ENCODE measurements at regions not wholly inside any gene's neighbourhood (a gene's known extent, or its start where the extent isn't known, plus 50 kb on each side); places are given as distances from the start of the nearest gene placed in this dataset.
"Not testable (repeated sequence)": the region's sequence is repeated elsewhere in the genome, so short reads cannot be mapped to it uniquely, and the experiment has no call there.

GRCh38 chr3:163552659-163552966, 1525.7 kb downstream of the SI start:
- no peak for TF ChIP-seq ZFX (IDR thresholded peaks at IDR 0.05; ENCODE audit: borderline replicate concordance)
- no peak for TF ChIP-seq CTCF (IDR thresholded peaks at IDR 0.05)
- H3K27ac ChIP-seq: no peak overlapping the region

- H3K27ac ChIP-seq: not testable (repeated sequence)
These were observed 1526.2 kb downstream of the SI start for GRCh38 chr3:163551915-163552658.

GRCh38 chr3:163548015-163548414, 1530.3 kb downstream of the SI start:
- no peak overlapping the region for H3K27ac ChIP-seq
- no peak for TF ChIP-seq CTCF (IDR thresholded peaks at IDR 0.05)
- no peak for TF ChIP-seq ZFX (IDR thresholded peaks at IDR 0.05; ENCODE audit: borderline replicate concordance)

- TF ChIP-seq ZFX (IDR thresholded peaks at IDR 0.05; ENCODE audit: borderline replicate concordance) (no peak), CTCF (IDR thresholded peaks at IDR 0.05) (no peak)
- no peak overlapping the region for H3K27ac ChIP-seq
These were observed 1531.1 kb downstream of the SI start for GRCh38 chr3:163547014-163547685.

GRCh38 chr3:163543662-163544061, 1534.6 kb downstream of the SI start:
- H3K27ac ChIP-seq: no peak overlapping the region
- TF ChIP-seq CTCF (IDR thresholded peaks at IDR 0.05): no peak
- TF ChIP-seq ZFX (IDR thresholded peaks at IDR 0.05; ENCODE audit: borderline replicate concordance): no peak

- no peak for TF ChIP-seq CTCF (IDR thresholded peaks at IDR 0.05)
- TF ChIP-seq ZFX (IDR thresholded peaks at IDR 0.05; ENCODE audit: borderline replicate concordance): no peak
- H3K27ac ChIP-seq: no peak overlapping the region
These were observed 1536.7 kb downstream of the SI start for GRCh38 chr3:163541629-163542028.

GRCh38 chr3:163538387-163538786, 1539.9 kb downstream of the SI start:
- TF ChIP-seq ZFX (IDR thresholded peaks at IDR 0.05; ENCODE audit: borderline replicate concordance): no peak
- TF ChIP-seq CTCF (IDR thresholded peaks at IDR 0.05): no peak
- no peak overlapping the region for H3K27ac ChIP-seq
